NB4 (cell line): ENCODE measurements at regions not wholly inside any gene's neighbourhood (a gene's known extent, or its start where the extent isn't known, plus 50 kb on each side); places are given as distances from the start of the nearest gene placed in this dataset.

Experiments used
- DNase-seq: peaks from one replicate; pipeline ENCODE4 v3.0.0; 2010; ENCODE audit warnings: low read depth
- H3K4me3 ChIP-seq: one replicate; pipeline ENCODE4 v1.5.1; 2011; ENCODE audit warnings: mild to moderate bottlenecking, low read depth, low read length, moderate library complexity
- MYC ChIP-seq: IDR thresholded peaks from 2 replicates; pipeline ENCODE4 v1.6.1; 2011; ENCODE audit warnings: low read depth, low read length
- POLR2A ChIP-seq: IDR thresholded peaks from 2 replicates; pipeline ENCODE4 v1.6.1; 2011; ENCODE audit warnings: mild to moderate bottlenecking; ENCODE audit not compliant: insufficient read length; ENCODE audit errors: extremely low read depth
- TF ChIP-seq, protein P1 (sequence below): IDR thresholded peaks from 2 replicates; pipeline ENCODE4 v1.6.1; 2011; ENCODE audit warnings: low read depth, low read length
- TF ChIP-seq, protein P2 (sequence below): IDR thresholded peaks from one replicate; pipeline ENCODE4 v1.5.1; 2012; ENCODE audit warnings: low read depth, low read length

DNA sequence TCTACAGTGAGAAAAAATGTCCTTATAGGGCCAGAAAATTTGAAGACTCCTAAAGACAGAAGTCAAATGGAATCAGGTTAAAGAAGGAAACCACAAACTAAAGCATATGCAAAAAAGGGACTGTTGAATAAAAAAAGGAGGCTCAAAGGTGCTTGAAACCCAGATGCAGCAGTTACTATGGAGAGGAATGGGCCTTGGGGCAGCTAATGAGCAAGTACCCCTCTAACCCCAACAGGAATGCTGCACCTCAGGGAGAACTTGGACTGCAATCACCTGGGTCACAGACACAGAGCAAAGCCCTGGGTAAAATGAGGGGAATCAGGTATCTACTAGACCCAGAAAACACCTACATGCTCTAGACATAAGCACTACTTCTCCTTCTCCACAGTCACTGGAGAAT lies 313.9 kb downstream of the UBE3D start:
- TF ChIP-seq MYC = no peak
- TF ChIP-seq, protein P1, sequence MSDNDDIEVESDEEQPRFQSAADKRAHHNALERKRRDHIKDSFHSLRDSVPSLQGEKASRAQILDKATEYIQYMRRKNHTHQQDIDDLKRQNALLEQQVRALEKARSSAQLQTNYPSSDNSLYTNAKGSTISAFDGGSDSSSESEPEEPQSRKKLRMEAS = no peak
- no peak for DNase-seq
- H3K4me3 ChIP-seq = no peak overlapping the region

DNA sequence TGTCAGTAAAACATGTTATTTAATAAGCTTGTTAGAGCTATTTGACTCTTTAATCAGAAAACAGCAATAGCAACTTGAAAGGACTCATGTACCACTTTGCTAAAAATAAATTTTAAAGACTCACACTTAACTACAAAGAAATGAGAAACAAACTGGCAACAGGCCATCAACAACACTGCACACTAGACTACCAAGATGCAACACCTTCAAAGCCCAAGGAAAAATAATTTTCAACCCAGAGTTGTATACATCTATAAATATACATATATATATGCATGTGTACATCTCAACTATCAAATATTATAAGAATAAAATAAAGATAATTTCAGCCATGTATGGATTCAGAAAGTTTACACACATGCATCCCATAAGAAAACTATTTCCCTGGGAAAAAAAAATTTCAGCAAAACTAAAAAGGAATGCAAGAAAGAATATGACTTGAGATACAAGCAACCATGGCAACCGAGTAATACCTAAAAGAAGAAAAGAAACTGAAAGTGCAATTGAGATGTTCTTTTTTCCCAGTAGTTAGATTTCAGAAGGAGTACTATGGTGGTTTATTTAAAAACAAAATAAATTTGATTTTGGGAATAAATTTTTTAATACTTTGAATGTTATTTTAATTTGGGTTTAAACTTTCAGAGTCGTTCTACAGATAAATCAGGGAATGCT lies 303.8 kb downstream of the UBE3D start:
- TF ChIP-seq POLR2A (no peak), MYC (no peak)
- TF ChIP-seq, protein P2, sequence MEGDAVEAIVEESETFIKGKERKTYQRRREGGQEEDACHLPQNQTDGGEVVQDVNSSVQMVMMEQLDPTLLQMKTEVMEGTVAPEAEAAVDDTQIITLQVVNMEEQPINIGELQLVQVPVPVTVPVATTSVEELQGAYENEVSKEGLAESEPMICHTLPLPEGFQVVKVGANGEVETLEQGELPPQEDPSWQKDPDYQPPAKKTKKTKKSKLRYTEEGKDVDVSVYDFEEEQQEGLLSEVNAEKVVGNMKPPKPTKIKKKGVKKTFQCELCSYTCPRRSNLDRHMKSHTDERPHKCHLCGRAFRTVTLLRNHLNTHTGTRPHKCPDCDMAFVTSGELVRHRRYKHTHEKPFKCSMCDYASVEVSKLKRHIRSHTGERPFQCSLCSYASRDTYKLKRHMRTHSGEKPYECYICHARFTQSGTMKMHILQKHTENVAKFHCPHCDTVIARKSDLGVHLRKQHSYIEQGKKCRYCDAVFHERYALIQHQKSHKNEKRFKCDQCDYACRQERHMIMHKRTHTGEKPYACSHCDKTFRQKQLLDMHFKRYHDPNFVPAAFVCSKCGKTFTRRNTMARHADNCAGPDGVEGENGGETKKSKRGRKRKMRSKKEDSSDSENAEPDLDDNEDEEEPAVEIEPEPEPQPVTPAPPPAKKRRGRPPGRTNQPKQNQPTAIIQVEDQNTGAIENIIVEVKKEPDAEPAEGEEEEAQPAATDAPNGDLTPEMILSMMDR = no peak
- TF ChIP-seq, protein P1 = no peak
- DNase-seq = no peak
- H3K4me3 ChIP-seq = no peak overlapping the region

DNA sequence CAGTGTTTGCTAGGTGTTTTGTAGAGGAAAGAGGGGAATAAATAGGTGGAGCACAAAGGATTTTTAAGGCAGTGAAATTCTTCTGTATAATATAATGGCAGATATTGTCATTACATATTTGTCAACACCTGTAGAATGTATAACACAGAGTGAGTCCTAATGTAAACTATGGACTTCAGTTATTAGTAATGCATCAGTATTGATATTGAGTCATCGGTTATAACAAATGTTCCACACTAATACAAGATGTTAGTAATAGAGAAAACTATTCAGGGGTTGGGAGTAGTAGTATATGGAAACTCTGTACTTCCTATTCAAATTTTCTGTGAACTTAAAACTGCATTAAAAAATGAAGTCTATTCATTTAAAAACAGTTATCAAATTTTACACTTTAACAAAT lies 299.2 kb downstream of the UBE3D start:
- TF ChIP-seq POLR2A = no peak
- no peak for TF ChIP-seq MYC
- TF ChIP-seq, protein P2 = no peak
- TF ChIP-seq, protein P1 = no peak
- H3K4me3 ChIP-seq = no peak overlapping the region
- no peak for DNase-seq

DNA sequence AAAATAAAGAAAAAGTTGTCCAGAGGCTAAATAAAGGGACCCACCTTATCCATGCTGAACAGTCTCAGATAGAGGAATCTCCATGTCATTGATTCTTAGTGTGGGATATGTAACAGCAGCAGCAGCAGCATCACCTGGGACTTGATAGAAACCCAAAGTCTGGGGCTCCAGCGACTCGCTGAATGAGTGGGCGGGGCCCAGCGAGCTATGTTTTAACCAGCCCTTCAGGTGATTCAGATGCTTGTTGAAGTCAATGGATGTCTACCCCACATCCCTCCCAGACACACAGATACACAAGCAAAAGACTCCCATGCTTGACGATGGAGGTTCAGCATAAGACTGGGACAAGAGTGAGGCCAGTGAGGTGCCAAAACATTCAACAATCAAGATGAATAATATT lies 298.6 kb downstream of the UBE3D start:
- TF ChIP-seq, protein P1 = no peak
- TF ChIP-seq, protein P2 = no peak
- TF ChIP-seq MYC (no peak), POLR2A (no peak)

DNA sequence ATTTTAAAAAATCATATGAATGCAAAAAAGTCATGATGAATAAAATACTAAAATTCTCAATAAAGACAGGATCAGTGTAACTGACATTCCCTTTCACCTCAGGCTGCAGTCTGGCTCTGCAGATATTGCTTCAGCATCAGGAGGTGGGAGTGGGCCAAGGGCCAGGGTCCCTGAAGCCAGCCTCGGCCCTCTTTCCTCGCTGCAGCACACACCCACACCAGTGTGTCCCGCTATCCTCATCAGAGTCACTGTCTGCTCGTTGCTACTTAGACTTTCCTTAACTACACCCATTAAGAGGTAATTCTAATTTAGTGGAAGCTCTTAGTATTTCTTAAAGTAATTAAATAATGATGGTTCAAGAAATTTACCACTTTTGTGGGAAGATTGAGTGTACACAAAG lies 298.2 kb downstream of the UBE3D start:
- H3K4me3 ChIP-seq = no peak overlapping the region
- DNase-seq = no peak
- no peak for TF ChIP-seq MYC
- TF ChIP-seq, protein P1 = no peak
- TF ChIP-seq, protein P2 = no peak
- TF ChIP-seq POLR2A = no peak

More for the DNA sequence above, 298.6 kb downstream of the UBE3D start:
- no peak for DNase-seq
- no peak overlapping the region for H3K4me3 ChIP-seq

DNA sequence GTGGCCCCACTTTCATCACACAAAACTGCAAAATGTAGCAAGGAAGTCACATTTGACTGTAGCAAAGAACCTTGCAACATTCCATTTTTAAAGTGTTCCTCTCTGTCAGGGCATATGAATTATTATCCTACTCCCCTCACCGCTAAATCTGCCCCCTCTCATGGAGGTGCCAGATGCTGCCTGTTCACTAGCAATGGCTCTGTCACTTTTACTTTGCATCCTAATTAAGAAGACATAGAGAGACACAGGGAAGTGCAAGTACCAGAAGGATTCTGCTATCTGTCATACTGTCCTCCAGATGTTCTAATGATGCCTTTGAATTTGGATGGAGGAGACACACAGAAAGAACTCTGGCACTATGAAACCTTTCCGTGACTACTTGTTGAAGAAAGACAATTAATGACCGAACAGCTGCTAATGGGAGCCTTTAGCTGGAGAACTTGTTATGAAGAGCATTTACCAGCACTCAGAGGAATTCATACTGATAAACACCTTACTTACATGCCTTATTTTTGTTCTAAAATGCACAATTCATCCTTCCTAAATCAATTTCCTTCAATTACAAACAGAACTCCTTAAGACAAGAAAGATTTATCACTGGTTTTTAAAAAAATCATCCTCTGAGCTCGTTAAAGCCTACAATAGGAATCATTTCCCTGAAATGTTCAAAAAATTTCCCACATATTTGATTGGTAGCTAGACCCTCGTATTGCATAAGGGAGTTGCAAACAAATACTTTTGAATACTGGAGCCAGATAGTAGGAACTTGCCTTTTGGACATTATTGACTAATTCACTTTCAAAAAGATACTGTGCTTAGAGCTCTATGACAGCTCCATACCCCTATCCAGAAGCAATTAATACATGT lies 292.6 kb downstream of the UBE3D start:
- DNase-seq = no peak
- TF ChIP-seq MYC (no peak), POLR2A (no peak)
- TF ChIP-seq, protein P2 = no peak
- TF ChIP-seq, protein P1 = no peak
- no peak overlapping the region for H3K4me3 ChIP-seq
